Thyroid gland (tissue), 4 donors: ENCODE measurements at regions not wholly inside any gene's neighbourhood (a gene's known extent, or its start where the extent isn't known, plus 50 kb on each side); places are given as distances from the start of the nearest gene placed in this dataset.
"Not testable (repeated sequence)": the region's sequence is repeated elsewhere in the genome, so short reads cannot be mapped to it uniquely, and the experiment has no call there.

Experiments used
- DNase-seq, 2 donors: peaks; one replicate each; pipeline ENCODE4 v3.0.0-alpha.2; 2019
- H3K27ac ChIP-seq, 3 donors: fragments of 200-600 bp; sonication (generic); 1 replicate in 2 of 3; 2 replicates in 1 of 3; pipeline ENCODE4 v1.5.1; 2016 to 2019; ENCODE audit warnings: mild to moderate bottlenecking in 1 of 3, moderate library complexity in 1 of 3
- H3K27me3 ChIP-seq: fragments of 200-600 bp; sonication (generic); one replicate; pipeline ENCODE4 v1.5.1; 2019
- H3K36me3 ChIP-seq, 2 donors: fragments of 200-600 bp; sonication (generic); one replicate each; pipeline ENCODE4 v1.5.1; 2016 to 2019
- H3K4me1 ChIP-seq, 2 donors: fragments of 200-600 bp; sonication (generic); one replicate each; pipeline ENCODE4 v1.5.1; 2017 to 2019
- H3K4me3 ChIP-seq, 3 donors: fragments of 200-600 bp; sonication (generic); replicated peaks in 1 of 3; 1 replicate in 2 of 3; 2 replicates in 1 of 3; pipeline ENCODE4 v1.5.1; 2016; ENCODE audit warnings: mild to moderate bottlenecking in 1 of 3
- H3K9me3 ChIP-seq: fragments of 200-600 bp; sonication (generic); one replicate; pipeline ENCODE4 v1.5.1; 2017
- CTCF ChIP-seq, 6 experiments: fragments of 200-600 bp in 3 of 6; fragments of 450-650 bp in 3 of 6; sonication (generic) in 3 of 6; IDR thresholded peaks; one replicate each; pipeline ENCODE4 v1.5.1; 2016 to 2019; ENCODE audit warnings: antibody characterized with exemption in 6 of 6, mild to moderate bottlenecking in 2 of 6, inconsistent platforms in 1 of 6, moderate library complexity in 1 of 6
- POLR2A ChIP-seq, 2 donors: fragments of 450-650 bp; IDR thresholded peaks; one replicate each; pipeline ENCODE4 v1.6.1; 2017; ENCODE audit warnings: antibody characterized with exemption in 2 of 2, mild to moderate bottlenecking in 2 of 2, moderate library complexity in 1 of 2
- WGBS, 2 donors: methylation state at CpG; one replicate each; pipeline ENCODE4 v1.1.5; 2017; 5-methylcytosine and 5-hydroxymethylcytosine counted together
- intact Hi-C: fragments of 100-400 bp; cut with DNase I; formaldehyde crosslinking; loops from one replicate; pipeline ENCODE4 v1.15.1; 2023

GRCh38 chr9:129413537-129414376 is 207.1 kb downstream of the C9orf50 start:
- no peaks in the 10 kb centered on the region for H3K36me3 ChIP-seq
- H3K4me1 ChIP-seq = peaks cover 27 to 32% of the 10 kb centered on the region in 2 donors
- H3K9me3 ChIP-seq = no peaks in the 10 kb centered on the region
- DNase-seq = peak; percentile 99
- no peaks in the 10 kb centered on the region for H3K27me3 ChIP-seq
- peak overlapping the region in 2 of 3 donors; percentile 43 to 46 for H3K4me3 ChIP-seq
- 1 to 2% methylated on average over 16 to 37 of the region's 84 CpGs for WGBS, 2 donors
- H3K27ac ChIP-seq = peak overlapping the region; percentile 99 to 100 (median 100)
- intact Hi-C loops = loop anchor here (5.0 kb wide), 1 partner anchor 69 kb away; no protein-coding TSS in a partner anchor
- TF ChIP-seq POLR2A (IDR thresholded peaks at IDR 0.05) (peak; percentile 97 to 98), CTCF (IDR thresholded peaks at IDR 0.05) (no peak)

GRCh38 chr9:129412814-129413536 is 207.9 kb downstream of the C9orf50 start:
- intact Hi-C loops = loop anchor here (5.0 kb wide), 1 partner anchor 69 kb away; no protein-coding TSS in a partner anchor

GRCh38 chr9:129412176-129412813 is 208.6 kb downstream of the C9orf50 start:
- not testable (repeated sequence) for H3K4me3 ChIP-seq, H3K27me3 ChIP-seq, DNase-seq, H3K36me3 ChIP-seq, H3K9me3 ChIP-seq
- intact Hi-C loops = loop anchor here (5.0 kb wide), 1 partner anchor 70 kb away; no protein-coding TSS in a partner anchor
- 85 to 90% methylated on average over 11 of the region's 11 CpGs for WGBS, 2 donors
- Histone ChIP-seq H3K27ac (peak overlapping the region; percentile 99 to 100 (median 100)), H3K4me1 (peaks cover 34 to 46% of the 10 kb centered on the region in 2 donors)

More at GRCh38 chr9:129412814-129413536, 207.9 kb downstream of the C9orf50 start:
- Histone ChIP-seq H3K27ac (peak overlapping the region; percentile 99 to 100 (median 100)), H3K27me3 (no peaks in the 10 kb centered on the region), H3K4me1 (peaks cover 33 to 40% of the 10 kb centered on the region in 2 donors), H3K36me3 (no peaks in the 10 kb centered on the region), H3K4me3 (peak overlapping the region in 2 of 3 donors; percentile 43 to 46), H3K9me3 (no peaks in the 10 kb centered on the region)
- 3 to 9% methylated on average over 22 to 44 of the region's 49 CpGs for WGBS, 2 donors
- TF ChIP-seq CTCF (IDR thresholded peaks at IDR 0.05) (peak in 2 of 6 experiments; percentile 22 to 24), POLR2A (IDR thresholded peaks at IDR 0.05) (peak in 1 of 2 donors; percentile 68)
- peak; percentile 78 to 81 for DNase-seq

- 96 to 98% methylated on average over 12 to 14 of the region's 19 CpGs for WGBS, 2 donors
- no peak overlapping the region for H3K4me3 ChIP-seq
- TF ChIP-seq POLR2A (IDR thresholded peaks at IDR 0.05) = no peak
- TF ChIP-seq CTCF (IDR thresholded peaks at IDR 0.05) = no peak
- intact Hi-C loops = loop anchor here (5.0 kb wide), 1 partner anchor 71 kb away; no protein-coding TSS in a partner anchor
- peak overlapping the region in 2 of 3 donors; percentile 99 to 100 for H3K27ac ChIP-seq
- H3K36me3 ChIP-seq = no peaks in the 10 kb centered on the region
- H3K4me1 ChIP-seq = peaks cover 37 to 52% of the 10 kb centered on the region in 2 donors
- DNase-seq = no peak
- H3K27me3 ChIP-seq = no peaks in the 10 kb centered on the region
- no peaks in the 10 kb centered on the region for H3K9me3 ChIP-seq
Measured at GRCh38 chr9:129411501-129412175, 209.3 kb downstream of the C9orf50 start.

- no peak overlapping the region for H3K27ac ChIP-seq
- no peak for TF ChIP-seq POLR2A (IDR thresholded peaks at IDR 0.05)
- TF ChIP-seq CTCF (IDR thresholded peaks at IDR 0.05) = no peak
- H3K4me1 ChIP-seq = peaks cover 39 to 55% of the 10 kb centered on the region in 2 donors
- no peak for DNase-seq
- 54 to 70% methylated on average over 4 of the region's 4 CpGs for WGBS, 2 donors
- H3K9me3 ChIP-seq = no peaks in the 10 kb centered on the region
- H3K27me3 ChIP-seq = no peaks in the 10 kb centered on the region
- no peaks in the 10 kb centered on the region for H3K36me3 ChIP-seq
- intact Hi-C loops = loop anchor here (5.0 kb wide), 1 partner anchor 72 kb away; no protein-coding TSS in a partner anchor
- no peak overlapping the region for H3K4me3 ChIP-seq
Measured at GRCh38 chr9:129410226-129410625, 210.7 kb downstream of the C9orf50 start.
